Endothelial cell of umbilical vein (primary cell): ENCODE measurements at regions not wholly inside any gene's neighbourhood (a gene's known extent, or its start where the extent isn't known, plus 50 kb on each side); places are given as distances from the start of the nearest gene placed in this dataset.

Experiments used
- BruUV-seq: library from RNA; stranded (reverse); fragments of 400-500 nt; replicated peaks from 2 replicates; lab custom pipeline; 2021; lab: Mats Ljungman, UMichigan
- CTCF ChIA-PET: fragments of 300-600, 350-600 bp; sonication (Branson Sonifier 250); formaldehyde crosslinking; loops from one replicate; lab custom pipeline; 2021; ENCODE audit warnings: antibody characterized with exemption, inconsistent platforms; lab: Charles Lee
- POLR2A ChIA-PET: fragments of 300-600, 350-600 bp; sonication (Branson Sonifier 250); formaldehyde crosslinking; loops from one replicate; lab custom pipeline; 2021; ENCODE audit warnings: antibody characterized with exemption, inconsistent platforms; lab: Charles Lee
- DNase-seq: peaks from one replicate; pipeline ENCODE4 v3.0.0-alpha.2; 2011; ENCODE audit warnings: low read depth, low spot score
- FAIRE-seq: peaks from 2 replicates; lab custom pipeline; 2011; peaks lifted over from hg19 to GRCh38; lab: Jason Lieb, UNC
- H2AFZ ChIP-seq: 2 replicates; pipeline ENCODE4 v1.6.0; 2012; ENCODE audit warnings: low read depth, low read length, control low read depth, inconsistent platforms
- H3K27ac ChIP-seq: 2 replicates; pipeline ENCODE4 v1.5.1; 2011; ENCODE audit warnings: low read depth, mild to moderate bottlenecking, control low read depth, low read length, moderate library complexity; ENCODE audit not compliant: insufficient read depth
- H3K27me3 ChIP-seq, 2 experiments: 2 replicates each; pipeline versions ENCODE4 v1.6.0 to v1.6.1; 2011; ENCODE audit warnings: low read length in 2 of 2, mixed read lengths in 1 of 2; ENCODE audit not compliant: control insufficient read depth in 2 of 2, insufficient read depth in 2 of 2
- H3K36me3 ChIP-seq, 2 experiments: 2 replicates in 1 of 2; 3 replicates in 1 of 2; pipeline ENCODE4 v1.5.1; 2011; ENCODE audit warnings: low read length in 2 of 2, mild to moderate bottlenecking in 1 of 2, moderate library complexity in 1 of 2; ENCODE audit not compliant: control insufficient read depth in 2 of 2, insufficient read depth in 2 of 2; ENCODE audit errors: extremely low read depth in 1 of 2
- H3K4me1 ChIP-seq: 3 replicates; pipeline ENCODE4 v1.5.1; 2011; ENCODE audit warnings: mild to moderate bottlenecking, low read length; ENCODE audit not compliant: control insufficient read depth, insufficient read depth; ENCODE audit errors: extremely low read depth
- H3K4me2 ChIP-seq: 2 replicates; pipeline ENCODE4 v1.6.1; 2011; ENCODE audit warnings: low read length, control low read depth, mixed read lengths; ENCODE audit not compliant: insufficient read depth
- H3K4me3 ChIP-seq, 3 experiments: fragments of 200-600 bp in 1 of 3; sonication (generic), shearing (Covaris generic) in 1 of 3; replicated peaks in 1 of 3; 2 replicates each; pipeline ENCODE4 v1.5.1; 2011 to 2016; ENCODE audit warnings: control low read depth in 3 of 3, low read length in 3 of 3, mild to moderate bottlenecking in 2 of 3, inconsistent platforms in 1 of 3, low read depth in 1 of 3, moderate library complexity in 1 of 3; ENCODE audit not compliant: insufficient read depth in 1 of 3
- H3K79me2 ChIP-seq: 2 replicates; pipeline ENCODE4 v1.6.0; 2012; ENCODE audit warnings: low read length, inconsistent platforms; ENCODE audit not compliant: control insufficient read depth, insufficient read depth
- H3K9ac ChIP-seq: replicated peaks from 2 replicates; pipeline ENCODE3; 2011; ENCODE audit warnings: low read length, control low read depth; ENCODE audit not compliant: insufficient read depth; ENCODE audit errors: extremely low read depth
- H3K9me1 ChIP-seq: replicated peaks from 3 replicates; pipeline ENCODE4 v1.6.0; 2011; ENCODE audit warnings: mild to moderate bottlenecking, low read length; ENCODE audit not compliant: control insufficient read depth, insufficient read depth; ENCODE audit errors: extremely low read depth
- H3K9me3 ChIP-seq: replicated peaks from 2 replicates; pipeline ENCODE4 v1.5.1; 2012; ENCODE audit warnings: low read length, inconsistent platforms; ENCODE audit not compliant: control insufficient read depth, insufficient read depth
- H4K20me1 ChIP-seq: replicated peaks from 2 replicates; pipeline ENCODE3; 2011; ENCODE audit warnings: mild to moderate bottlenecking, low read length; ENCODE audit not compliant: control insufficient read depth, insufficient read depth; ENCODE audit errors: extremely low read depth
- EZH2 ChIP-seq: IDR thresholded peaks from 2 replicates; pipeline ENCODE4 v1.6.1; 2012; ENCODE audit warnings: borderline replicate concordance, low read depth, mild to moderate bottlenecking, moderate library complexity, low read length, inconsistent platforms; ENCODE audit not compliant: severe bottlenecking
- FOS ChIP-seq: IDR thresholded peaks from 2 replicates; pipeline ENCODE4 v1.6.1; 2011; ENCODE audit warnings: mild to moderate bottlenecking, low read length, moderate library complexity, borderline replicate concordance; ENCODE audit not compliant: insufficient read depth
- GATA2 ChIP-seq: IDR thresholded peaks from 2 replicates; pipeline ENCODE4 v1.7.0; 2011; ENCODE audit warnings: low read depth, mild to moderate bottlenecking, moderate library complexity, mixed read lengths, low read length; ENCODE audit not compliant: insufficient read length, insufficient read depth
- JUN ChIP-seq: IDR thresholded peaks from 2 replicates; pipeline ENCODE4 v1.6.1; 2011; ENCODE audit warnings: borderline replicate concordance, low read depth; ENCODE audit not compliant: insufficient read length, insufficient read depth
- MYC ChIP-seq: IDR thresholded peaks from one replicate; pipeline ENCODE4 v1.6.1; 2011; ENCODE audit warnings: mild to moderate bottlenecking, low read depth, low read length
- POLR2A ChIP-seq: IDR thresholded peaks from 2 replicates; pipeline ENCODE4 v1.6.1; 2012; ENCODE audit warnings: low read depth, mild to moderate bottlenecking, control low read depth, low read length
- POLR2AphosphoS5 ChIP-seq: IDR thresholded peaks from 2 replicates; pipeline ENCODE4 v1.6.1; 2012; ENCODE audit warnings: low read depth, mild to moderate bottlenecking, control low read depth, low read length, moderate library complexity; ENCODE audit not compliant: insufficient read depth
- dilution Hi-C: fragments of 300-500 bp; cut with MboI; formaldehyde crosslinking; loops from one replicate; pipeline ENCODE4 v1.15.0; 2019; ENCODE audit warnings: low sequenced_read_pairs; ENCODE audit not compliant: extremely low pct_ligation_motif_present
- intact Hi-C: fragments of 100-400 bp; cut with micrococcal nuclease; formaldehyde crosslinking; loops from one replicate; pipeline ENCODE4 v1.10.0; 2022
- TF ChIP-seq, protein P1 (sequence below), 2 donors: IDR thresholded peaks; 1 replicate in 1 of 2; 2 replicates in 1 of 2; pipeline ENCODE4 v1.5.1; 2011; ENCODE audit warnings: low read length in 2 of 2, mild to moderate bottlenecking in 2 of 2, moderate library complexity in 2 of 2, control low read depth in 1 of 2, inconsistent platforms in 1 of 2, low read depth in 1 of 2; ENCODE audit not compliant: insufficient read depth in 1 of 2; ENCODE audit errors: extremely low read depth in 1 of 2
- TF ChIP-seq, protein P2 (sequence below): IDR thresholded peaks from 2 replicates; pipeline ENCODE4 v1.6.1; 2011; ENCODE audit not compliant: insufficient read depth, insufficient read length

DNA sequence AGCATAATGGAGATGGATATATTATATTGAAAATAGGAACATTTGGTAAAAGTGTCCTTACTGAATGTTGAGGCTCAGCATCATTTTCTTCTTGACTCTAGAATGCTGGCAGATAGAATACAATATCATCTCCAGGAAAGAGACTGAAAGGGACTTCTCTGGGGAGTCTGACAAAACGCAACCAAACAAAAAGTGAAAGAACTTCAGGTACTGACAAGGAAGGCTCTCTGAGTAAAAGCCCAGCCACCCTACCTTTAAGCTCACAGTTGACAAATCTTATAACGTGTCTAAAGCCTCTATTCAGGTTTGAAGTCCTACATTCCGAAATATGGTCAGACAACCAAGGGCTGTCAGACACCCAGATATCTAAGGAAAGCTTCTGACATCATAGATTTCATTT, 590.8 kb downstream of the SOX6 start:
- ChIA-PET CTCF (interaction anchor here (1.2 kb wide), 1 partner anchor 15 kb away, joined by 3 read pairs; no protein-coding TSS in a partner anchor), POLR2A (no interaction called here)
- TF ChIP-seq JUN, result no peak
- no peak for TF ChIP-seq FOS
- TF ChIP-seq EZH2, result no peak
- no peak for TF ChIP-seq GATA2
- TF ChIP-seq, protein P1, sequence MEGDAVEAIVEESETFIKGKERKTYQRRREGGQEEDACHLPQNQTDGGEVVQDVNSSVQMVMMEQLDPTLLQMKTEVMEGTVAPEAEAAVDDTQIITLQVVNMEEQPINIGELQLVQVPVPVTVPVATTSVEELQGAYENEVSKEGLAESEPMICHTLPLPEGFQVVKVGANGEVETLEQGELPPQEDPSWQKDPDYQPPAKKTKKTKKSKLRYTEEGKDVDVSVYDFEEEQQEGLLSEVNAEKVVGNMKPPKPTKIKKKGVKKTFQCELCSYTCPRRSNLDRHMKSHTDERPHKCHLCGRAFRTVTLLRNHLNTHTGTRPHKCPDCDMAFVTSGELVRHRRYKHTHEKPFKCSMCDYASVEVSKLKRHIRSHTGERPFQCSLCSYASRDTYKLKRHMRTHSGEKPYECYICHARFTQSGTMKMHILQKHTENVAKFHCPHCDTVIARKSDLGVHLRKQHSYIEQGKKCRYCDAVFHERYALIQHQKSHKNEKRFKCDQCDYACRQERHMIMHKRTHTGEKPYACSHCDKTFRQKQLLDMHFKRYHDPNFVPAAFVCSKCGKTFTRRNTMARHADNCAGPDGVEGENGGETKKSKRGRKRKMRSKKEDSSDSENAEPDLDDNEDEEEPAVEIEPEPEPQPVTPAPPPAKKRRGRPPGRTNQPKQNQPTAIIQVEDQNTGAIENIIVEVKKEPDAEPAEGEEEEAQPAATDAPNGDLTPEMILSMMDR (IDR thresholded peaks at IDR 0.05; ENCODE audit: extremely low read depth in 1 of 2, insufficient read depth in 1 of 2, low read depth in 1 of 2, low read length in 2 of 2), result no peak
- TF ChIP-seq, protein P2, sequence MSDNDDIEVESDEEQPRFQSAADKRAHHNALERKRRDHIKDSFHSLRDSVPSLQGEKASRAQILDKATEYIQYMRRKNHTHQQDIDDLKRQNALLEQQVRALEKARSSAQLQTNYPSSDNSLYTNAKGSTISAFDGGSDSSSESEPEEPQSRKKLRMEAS, result no peak
- no peak for TF ChIP-seq POLR2A
- no peak for TF ChIP-seq MYC
- TF ChIP-seq POLR2AphosphoS5, result no peak
- H3K4me2 ChIP-seq, result no peak overlapping the region
- no peak overlapping the region for H3K4me3 ChIP-seq
- FAIRE-seq (no peak), DNase-seq (no peak)
- no peaks in the 10 kb centered on the region for H4K20me1 ChIP-seq
- no peak overlapping the region for H3K27ac ChIP-seq
- dilution Hi-C loops, result no loop called here
- H3K9me3 ChIP-seq, result no peaks in the 10 kb centered on the region
- H3K36me3 ChIP-seq, result no peaks in the 10 kb centered on the region
- no peaks in the 10 kb centered on the region for H3K9me1 ChIP-seq
- H3K4me1 ChIP-seq, result no peaks in the 10 kb centered on the region
- H3K79me2 ChIP-seq, result no peaks in the 10 kb centered on the region
- no peak overlapping the region for H3K9ac ChIP-seq
- no TSS peak for BruUV-seq
- no peak overlapping the region for H2AFZ ChIP-seq
- intact Hi-C loops, result no loop called here
- peaks cover 0 to 1% of the 10 kb centered on the region in 2 experiments for H3K27me3 ChIP-seq
